GM18502 (cell line): ENCODE measurements at regions not wholly inside any gene's neighbourhood (a gene's known extent, or its start where the extent isn't known, plus 50 kb on each side); places are given as distances from the start of the nearest gene placed in this dataset.

ENCODE experiments used
- ATAC-seq: cut with Tn5 transposase; IDR thresholded peaks from one replicate; pipeline ENCODE4 v1.9.1; 2021; ENCODE audit warnings: mild to moderate bottlenecking; ENCODE audit not compliant: unreplicated experiment, poor library complexity

DNA sequence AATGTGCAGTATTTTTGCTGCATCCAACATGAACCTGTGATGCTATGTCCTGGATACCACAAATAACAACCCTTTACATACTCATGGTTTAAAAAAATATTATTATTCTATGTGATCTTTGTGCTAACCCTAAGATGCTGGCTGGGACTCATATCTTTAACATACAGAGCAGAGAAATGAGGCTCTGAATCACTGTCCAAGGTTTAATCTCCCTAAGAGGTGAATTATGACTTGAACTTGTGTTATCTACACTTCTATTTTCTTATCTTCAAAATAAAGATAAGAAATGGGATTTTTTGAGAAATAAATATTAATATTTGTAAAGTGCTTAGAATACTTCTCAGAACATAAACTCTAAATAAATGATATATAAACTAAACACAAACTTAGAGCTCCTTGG is 68.8 kb upstream of the GRIA1 start:
- no peak for ATAC-seq

DNA sequence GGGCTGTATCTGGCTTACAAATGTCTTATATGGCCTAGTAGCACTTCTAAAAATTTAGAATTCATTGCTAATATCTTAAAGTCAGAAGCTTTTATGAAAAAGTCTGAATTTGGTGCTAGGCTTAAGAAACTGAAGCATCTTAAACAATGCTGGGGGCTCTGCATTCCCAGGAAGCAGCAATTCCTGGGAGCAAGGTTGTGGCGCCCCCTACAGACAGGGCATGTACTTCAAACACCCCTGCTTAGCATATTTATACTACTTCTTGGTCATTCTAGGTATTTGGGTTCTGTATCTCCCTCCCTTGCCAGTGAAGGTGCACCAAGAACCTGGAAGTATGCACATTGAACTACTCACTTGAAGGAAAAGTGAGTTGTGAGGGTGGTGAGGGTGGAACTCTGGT is 64.6 kb upstream of the GRIA1 start:
- ATAC-seq, result no peak

DNA sequence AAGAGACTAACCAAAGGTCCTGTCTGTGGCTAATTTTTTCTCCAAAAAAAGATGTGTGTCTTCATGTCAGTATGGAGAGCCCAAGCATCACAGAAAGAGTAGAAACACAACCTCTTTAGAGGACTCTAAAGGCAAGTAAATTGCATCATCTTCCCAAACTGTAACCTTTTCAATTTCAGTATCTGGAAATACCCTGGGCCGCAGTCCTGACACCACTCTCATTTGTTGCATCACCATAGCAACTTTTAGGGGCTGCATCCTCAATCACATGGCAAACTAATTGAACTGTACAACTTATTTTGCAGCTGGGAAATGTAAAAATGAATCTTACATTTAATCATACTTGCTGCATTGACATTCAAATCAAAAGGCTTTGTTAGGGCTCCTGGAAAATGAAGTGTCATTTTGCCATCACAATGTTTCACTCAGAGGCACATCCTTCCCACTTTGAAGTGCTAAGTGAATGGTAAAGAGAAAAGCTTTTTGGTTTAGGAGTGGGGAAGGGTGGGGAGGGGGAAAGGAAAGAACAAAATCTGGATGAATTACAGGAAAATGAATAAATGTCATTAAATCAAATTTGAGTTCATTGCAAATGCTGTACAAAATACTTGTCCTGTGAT is 60.6 kb upstream of the GRIA1 start:
- ATAC-seq, result peak; percentile 78

DNA sequence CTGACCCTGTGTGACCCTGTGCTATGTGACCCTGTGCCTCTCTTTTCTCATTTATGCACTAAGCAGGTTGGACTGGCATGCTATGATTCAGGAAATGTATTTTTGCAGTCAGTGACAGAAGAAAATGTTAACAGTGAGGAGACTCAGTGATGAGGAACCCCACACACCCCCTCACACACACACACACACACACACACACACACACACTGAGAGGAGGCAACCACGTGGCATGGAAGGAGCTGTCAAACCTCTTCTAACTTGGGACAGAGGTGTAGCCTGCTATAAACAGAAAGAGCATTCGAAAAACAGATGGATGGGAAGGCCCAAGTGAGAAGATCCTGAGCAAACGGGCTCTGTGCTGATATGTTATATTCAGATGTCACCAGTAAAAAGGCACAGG is 57.9 kb upstream of the GRIA1 start:
- ATAC-seq, result no peak

DNA sequence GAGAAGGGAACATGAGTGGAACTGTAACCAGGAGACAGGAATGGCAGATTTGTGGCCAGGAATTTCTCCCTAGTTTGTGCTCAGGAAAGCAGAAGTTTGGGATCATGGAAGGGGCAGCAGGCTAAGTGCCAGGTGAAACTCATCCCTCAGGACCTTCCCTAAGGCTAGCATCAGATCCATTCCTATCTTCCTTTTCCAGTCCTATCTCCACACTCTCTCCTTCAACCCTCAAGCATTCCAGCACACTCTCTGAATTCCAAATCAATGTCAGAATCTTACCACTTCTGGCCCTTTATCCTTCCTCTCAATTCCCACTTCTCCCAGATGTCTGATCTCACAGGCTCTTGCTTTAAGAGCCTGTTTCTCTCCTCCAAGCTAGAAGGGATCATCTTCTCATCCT is 53.2 kb upstream of the GRIA1 start:
- ATAC-seq, result no peak

DNA sequence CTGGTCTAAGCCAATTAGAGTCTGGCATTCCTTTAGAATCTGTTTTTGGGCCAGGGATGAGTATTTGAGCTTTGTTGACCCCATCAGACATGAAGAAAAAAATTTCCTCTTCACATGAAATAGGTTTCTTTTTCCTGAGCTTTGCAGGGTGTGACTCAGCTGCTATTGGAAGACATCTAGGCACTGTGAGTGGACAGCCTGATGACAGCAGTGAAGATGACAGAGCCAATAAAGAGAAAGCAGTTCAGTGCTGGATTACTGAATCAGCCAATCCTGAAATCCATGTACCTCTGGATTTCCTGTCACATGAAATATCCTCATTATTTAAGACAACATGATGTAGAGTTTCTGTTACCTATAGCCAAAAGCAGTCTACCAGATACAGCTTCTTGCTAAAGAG is 51.3 kb upstream of the GRIA1 start:
- ATAC-seq, result no peak
